NCI-H1694 treated with DMSO at 0.1 percent for 48 hours (cell line): ENCODE measurements at regions not wholly inside any gene's neighbourhood (a gene's known extent, or its start where the extent isn't known, plus 50 kb on each side); places are given as distances from the start of the nearest gene placed in this dataset.
A peak's percentile ranks its signal among the peaks of the same experiment; 100 is the strongest.
"Not testable (repeated sequence)": the region's sequence is repeated elsewhere in the genome, so short reads cannot be mapped to it uniquely, and the experiment has no call there.

ENCODE experiments used
- DNase-seq: peaks from one replicate; lab custom pipeline; 2025; lab: John Stamatoyannopoulos, UW

DNA sequence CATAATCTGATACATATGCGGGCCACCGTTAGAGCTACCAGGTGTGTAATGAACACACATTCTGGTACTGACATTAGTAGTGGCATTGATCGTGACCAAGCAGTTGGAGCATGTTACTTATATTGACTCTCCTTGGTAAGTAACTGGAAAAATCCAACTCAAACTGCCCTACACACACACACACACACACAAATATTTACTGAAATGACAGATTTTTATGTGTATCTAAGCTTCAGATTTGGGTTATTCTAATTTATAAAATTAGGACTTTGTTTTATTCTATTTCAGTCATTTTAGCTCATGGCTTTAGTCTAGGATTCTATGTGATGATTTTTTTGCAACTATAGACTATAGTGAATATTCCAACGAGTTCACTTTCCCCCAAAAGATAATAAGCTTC, 1280.2 kb upstream of the ACO1 start:
- DNase-seq = no peak

DNA sequence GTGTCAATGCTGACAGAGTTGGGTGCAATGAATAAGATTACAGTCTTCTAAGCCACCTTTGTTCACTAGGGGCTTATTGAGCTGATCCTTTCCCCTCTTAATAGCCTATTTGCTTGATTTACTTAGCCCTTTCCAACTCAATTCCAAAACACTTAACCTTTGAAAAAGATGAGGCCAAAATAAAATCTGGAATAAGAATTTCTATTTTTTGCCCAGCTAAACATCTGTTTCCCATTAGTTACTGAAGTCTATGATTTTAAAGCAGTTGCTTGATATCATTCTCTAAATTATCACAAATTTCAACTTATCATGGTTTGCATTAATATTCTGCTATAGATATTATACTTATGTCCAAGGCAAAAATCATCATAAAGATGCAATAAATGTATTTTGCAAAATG, 1272.0 kb upstream of the ACO1 start:
- DNase-seq = no peak

DNA sequence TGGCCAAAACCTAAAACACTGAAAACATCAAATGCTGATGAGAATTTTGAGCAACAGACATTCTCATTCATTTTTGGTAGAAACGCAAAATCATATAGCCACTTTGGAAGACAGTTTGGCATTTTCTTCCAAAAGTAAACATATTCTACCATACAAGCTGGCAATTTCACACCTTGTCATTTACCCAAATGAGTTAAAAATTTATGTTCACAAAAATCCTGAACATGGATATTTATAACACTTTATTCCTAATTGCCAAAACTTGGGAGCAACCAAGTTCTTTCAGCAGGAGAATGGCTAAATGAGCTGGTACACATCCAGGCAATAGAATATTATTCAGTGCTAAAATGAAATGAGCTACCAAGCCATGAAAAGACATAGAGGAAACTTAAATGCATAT, 1270.1 kb upstream of the ACO1 start:
- no peak for DNase-seq

DNA sequence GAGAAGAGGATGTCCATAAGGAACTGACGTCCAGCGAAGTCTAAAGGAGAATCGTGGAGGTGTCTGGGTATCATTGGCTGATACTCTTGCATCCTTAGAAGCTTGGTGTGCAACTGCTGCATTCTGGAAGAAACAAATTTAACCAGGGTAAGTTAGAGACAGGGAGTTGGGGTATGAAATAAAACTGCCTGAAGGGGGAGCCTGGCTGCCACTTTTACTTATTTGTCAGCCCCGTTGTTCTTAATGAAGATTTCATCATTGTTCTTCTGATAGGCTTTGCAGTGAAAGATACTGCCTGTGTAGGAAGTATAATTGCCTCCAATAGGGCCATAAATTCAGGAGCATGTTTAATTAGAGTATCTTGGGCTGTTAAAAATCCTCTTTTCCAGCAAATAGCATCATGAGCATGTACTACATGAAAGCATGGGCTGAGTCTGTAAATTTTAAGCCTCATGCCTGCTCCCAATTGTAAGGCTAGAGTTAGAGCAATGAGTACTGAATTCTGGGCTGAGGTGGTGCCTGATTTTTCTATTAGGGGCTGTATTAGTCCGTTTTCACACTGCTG, 1264.5 kb upstream of the ACO1 start:
- peak; percentile 53 for DNase-seq

DNA sequence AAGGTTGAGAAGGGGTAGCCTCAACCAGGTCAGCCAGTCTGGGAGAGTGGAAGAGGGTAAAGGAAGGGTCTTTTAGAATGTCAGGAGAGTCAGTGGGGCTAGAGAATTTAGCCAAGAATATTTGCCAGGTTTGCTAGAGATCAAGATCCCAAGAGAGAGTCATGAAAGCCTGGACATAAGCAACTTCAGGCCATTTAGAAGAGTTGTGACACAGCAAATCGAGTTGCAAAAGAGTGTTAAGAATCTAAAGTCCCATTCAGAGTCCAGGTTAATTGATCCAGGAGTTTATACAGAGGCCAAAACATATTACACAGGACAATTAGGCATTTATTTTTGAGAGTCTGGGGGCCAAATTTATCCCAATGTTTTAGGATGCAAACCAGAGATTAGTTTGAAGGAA, 1260.1 kb upstream of the ACO1 start:
- DNase-seq = no peak

DNA sequence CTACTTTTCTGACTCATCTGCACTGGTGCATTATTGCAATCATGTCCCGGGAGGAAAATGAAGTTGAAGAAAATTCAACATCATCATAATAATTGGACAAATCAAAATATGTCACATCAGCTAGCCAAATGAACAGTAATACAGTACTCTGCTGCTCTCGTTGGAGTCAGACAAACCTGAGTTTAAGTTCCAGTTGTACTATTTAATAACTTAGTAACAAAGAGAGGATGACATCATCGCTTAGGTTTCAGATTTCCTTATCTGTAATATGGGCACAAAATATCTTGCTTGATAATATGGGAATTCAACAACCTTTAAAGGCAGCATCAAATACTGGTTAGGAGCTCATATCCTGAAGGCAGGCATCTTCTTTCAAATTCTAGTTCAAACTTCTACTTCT, 1248.9 kb upstream of the ACO1 start:
- no peak for DNase-seq

DNA sequence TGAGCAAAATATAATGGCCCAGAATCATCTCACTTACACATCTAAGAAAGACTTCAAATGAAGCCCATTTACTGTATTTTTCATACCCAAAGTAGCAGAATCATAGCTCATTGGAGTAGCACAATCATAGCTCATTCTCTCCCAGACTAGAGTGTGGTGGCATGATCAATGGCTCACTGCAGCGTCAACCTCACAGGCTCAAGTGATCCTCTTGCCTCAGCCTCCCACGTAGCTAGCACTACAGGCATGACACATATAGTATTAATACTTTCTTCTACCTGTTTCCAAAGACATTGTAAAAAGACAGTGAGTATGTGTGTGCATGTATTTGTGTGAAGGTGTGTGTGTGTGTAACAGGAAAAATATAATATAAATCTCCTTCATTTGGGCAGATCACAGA, 1247.9 kb upstream of the ACO1 start:
- DNase-seq = no peak

DNA sequence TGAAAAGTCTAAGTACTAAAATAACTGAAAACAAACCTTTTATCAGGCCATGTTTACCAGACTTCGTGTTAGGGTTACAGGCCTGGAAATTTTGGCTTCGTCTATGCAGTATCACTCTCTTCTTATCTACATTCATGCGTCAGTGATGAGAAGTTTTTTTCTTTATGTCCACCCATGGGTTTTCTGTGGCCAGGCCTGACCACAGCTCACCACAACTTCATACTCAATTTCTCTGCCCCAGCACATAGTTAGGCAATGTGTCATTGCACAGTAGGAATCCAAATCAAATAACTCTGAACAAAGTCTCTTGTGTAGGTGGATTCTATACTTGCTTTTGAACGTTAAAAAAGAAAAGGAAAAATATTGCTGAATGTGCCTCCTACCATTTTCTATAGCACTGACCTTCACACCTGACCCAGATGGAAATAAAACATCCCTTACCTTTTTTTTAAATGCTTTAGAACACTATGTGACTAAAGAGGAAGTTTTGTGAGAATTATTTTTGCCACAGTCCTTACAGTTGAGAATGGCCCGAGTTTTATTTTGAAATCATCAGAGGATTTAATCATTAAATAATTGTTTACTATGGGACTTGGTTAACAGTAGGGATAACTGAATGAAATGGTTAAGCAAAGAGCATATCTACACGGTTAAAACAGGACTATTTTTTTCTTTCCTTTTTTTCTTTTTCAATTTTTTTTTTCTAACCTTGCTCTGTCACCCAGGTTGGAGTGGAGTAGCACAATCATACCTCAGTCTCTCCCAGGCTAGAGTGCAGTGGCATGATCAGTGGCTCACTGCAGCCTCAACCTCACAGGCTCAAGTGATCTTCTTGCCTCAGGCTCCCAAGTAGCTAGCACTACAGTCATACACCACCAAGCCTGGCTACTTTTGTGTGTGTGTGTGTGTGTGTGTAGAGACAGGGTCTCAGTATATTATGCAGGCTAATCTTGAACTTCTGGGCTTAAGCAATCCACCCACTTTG, 1247.0 kb upstream of the ACO1 start:
- DNase-seq = no peak

DNA sequence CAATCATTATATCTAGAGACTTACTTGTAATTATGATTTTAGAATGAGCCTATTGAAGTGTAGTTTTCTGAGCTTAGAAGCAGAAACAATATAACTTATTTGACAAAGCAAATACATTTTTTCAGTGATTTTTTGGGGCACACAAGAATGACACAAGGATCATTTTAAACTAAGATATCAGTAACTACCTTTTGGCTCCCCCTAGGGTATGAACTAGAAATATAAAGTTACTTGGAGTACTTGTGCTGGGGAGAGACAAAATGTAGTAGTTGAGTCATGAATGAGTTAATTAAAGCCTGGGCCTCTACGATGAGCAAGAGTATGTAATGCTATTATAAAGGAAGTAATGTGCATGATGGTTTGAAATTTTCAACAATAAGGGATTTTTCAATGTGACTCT, 1244.1 kb upstream of the ACO1 start:
- peak; percentile 18 for DNase-seq

DNA sequence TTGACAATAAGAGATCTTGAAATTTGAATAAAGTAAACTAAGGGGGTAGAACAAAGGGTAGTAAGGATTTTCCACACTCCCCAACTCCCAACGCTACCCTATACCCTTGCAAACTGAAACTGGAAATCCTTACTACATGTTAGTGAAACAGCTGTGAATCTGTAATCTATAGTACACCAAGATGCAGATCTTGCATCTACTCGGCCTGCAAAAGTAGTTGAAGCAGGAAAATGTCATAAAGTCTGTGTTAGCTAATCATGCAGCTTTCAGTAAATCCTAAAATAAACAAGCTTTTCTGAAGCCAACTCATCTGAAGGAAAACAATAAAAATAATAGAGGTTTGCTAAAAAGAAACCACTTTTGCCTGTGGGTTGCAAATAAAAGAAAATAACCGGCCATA, 1242.0 kb upstream of the ACO1 start:
- no peak for DNase-seq

DNA sequence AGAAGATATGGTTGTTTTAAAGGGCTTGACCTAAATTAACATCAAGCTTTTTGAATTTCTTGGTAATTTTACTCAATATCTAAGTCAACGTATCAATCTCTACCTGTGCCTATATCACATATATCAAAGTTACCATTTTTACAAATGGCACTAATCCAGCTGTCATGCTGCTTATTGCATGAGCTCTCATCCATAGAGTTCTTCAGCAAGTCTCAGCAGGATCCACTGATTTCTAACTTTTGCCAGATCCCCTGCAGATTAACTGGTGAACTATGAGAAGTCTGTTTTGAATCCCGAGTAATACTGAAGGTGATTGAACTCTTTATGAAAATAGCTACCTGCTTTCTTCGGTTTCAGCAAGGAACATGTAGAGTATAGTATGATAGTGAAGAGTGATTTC, 1239.8 kb upstream of the ACO1 start:
- no peak for DNase-seq

DNA sequence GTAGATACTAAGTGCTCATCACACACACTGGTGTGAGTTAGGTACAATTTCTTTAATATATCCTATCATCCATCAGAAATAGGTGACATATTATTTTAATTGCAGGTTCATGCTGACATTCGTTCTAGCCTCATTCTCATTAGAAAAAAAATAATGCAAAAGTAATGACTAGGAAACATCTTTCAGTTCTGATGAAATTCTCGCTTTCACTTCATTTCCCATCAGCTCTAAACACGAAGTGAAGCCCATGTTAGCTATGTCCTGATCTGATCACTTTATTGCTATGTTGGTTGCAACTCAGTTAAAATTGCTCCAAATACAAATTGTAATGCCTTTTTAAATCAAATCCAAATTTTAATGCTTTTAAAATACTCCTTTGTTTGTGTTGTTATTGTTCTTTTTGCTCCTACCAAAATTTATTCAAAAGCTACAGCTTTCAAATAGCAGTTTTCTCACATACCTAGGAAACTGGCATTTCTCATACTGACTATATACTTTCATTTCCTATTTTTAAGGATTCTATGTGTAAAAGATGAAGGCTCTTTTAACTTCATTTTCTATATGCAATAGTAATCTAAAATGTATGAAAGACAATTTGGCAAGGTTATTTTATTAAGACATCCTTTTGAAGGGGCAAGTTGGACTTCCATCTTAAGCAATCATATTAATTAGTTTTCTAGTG, 1237.8 kb upstream of the ACO1 start:
- DNase-seq = no peak

DNA sequence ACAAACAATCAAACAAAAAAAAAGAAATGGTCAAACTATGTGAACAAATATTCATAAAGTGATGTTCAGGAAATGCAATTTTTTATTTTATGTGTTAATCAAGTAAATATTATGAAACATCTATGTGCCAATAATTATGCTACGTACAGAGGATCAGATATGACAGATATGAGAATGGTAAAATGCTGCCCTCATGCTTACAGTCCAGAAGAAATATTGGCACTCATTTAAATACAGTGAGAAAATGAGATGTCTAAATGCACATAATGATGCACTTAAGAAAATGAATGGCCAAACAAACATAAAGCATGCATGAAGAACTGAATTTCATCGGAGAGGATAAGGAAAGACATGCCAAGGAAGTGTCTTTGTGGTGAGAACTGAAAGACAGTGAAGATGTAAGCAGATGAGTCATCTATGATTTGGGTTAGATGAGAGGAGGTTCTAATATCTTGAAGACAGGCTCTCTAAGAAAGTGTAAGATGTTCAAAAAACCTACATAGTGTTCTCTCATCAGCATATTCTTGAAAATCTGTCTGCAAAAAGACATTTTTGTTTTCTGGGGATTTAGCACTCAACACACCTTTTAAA, 1231.1 kb upstream of the ACO1 start:
- DNase-seq = no peak

DNA sequence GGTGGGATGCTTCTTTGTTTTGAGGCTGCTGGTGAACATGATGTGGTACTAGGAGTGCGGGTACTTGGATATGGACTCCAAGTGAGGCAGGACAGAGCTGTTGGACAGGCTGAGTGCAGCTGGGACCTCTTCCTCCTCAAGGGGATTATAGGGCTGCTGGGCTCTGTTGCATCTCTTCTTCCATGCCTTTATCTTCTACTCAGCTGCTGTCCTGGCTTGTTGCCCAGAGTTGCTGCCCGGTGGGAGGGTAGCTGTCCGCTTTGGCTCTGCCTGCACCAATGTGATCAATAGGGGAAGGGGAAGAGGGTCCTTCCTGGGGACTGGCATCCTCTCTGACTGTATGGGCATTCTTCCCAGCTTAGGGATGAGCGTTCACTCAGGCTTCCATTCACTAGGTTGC, 1217.9 kb upstream of the ACO1 start:
- DNase-seq = no peak

DNA sequence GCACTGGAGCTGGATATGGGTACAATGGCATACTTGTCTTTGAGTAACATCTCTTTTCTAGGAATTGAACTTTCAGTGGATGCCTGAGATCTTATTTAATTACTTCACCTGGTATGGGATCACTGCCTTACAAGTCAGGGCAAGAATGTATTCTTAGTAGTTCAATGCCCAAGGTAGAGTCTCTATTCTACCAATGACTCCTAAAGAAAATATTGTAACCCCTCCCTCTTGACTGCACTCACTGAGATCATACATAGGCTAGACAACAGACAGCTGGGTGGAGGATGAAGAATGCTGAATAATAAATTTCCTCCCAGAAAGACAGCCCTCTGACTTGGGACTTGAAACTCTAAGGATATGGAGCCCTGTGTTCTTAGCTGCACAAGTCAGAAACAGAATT, 1216.3 kb upstream of the ACO1 start:
- DNase-seq = no peak

DNA sequence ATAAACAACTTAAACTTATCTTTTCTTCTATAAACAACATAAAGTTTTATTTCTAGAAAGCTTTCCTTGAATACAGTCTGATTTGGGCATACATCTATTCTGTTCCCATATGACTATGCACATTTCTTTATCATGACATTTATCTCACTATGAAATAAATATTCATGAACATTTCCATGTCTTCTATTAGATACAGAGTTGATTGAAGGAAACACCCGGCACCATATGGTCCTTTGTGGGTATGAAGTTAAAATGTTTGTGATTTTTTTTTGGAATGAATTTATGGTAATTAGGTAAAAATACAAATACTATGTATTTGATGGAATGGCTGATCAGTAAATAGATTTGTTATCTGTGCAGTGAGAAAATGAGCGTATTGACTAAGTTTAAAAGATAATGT, 1209.8 kb upstream of the ACO1 start:
- no peak for DNase-seq

DNA sequence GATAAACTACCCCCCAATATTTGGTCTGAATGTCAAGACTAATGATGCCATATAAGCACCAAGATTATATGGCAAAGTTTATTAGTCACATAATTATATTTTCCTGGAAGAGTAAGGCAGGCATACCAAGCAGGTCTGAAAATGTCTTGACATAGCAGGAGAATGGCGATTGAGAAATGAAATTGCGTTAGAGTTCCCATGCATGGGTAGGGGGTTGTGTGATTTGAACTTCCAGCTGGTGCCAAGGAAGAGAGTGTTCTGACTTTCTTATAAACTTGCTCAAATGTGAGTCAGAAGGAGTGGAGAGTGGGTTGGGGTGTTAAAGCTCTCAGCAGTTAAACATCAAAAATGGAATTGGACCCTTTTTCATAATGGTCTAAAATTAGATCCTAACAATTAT, 1200.6 kb upstream of the ACO1 start:
- DNase-seq = no peak

DNA sequence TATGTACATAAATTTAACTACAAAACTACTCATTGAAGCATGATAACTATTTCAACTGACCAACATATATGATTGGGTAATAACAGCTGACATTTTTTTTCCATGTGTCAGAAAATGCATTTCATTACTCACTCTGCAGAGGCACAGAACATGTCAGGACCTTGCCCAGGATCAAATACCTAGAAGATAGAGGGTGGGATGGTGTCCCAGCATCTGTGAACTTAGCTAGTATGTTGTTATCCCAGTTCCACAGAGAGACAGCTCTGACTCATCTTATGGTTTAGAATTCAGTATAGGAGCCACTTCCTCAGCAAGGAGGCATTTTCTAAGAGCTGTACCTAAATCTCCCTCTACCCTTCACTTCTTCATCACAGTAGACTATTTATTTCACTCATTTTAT, 1198.6 kb upstream of the ACO1 start:
- DNase-seq = no peak

DNA sequence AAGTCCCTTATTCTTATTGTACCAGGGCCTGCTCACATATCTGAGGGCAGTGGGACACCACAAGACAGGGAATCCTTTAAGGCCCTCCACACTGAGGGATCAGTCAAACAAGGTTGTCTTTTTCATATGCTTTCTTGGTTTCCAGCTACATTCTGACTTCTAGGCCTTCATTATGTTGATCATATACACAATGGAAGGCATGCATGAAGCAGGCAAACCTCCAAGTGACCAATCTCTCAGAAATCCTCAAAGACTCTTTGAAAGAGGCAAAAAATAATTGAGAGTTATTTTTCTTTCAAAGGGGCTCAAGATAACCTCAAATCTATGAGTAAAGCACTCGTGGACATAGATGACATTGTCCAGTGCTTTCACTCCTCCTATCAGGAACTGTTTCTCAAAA, 1195.9 kb upstream of the ACO1 start:
- DNase-seq = no peak

DNA sequence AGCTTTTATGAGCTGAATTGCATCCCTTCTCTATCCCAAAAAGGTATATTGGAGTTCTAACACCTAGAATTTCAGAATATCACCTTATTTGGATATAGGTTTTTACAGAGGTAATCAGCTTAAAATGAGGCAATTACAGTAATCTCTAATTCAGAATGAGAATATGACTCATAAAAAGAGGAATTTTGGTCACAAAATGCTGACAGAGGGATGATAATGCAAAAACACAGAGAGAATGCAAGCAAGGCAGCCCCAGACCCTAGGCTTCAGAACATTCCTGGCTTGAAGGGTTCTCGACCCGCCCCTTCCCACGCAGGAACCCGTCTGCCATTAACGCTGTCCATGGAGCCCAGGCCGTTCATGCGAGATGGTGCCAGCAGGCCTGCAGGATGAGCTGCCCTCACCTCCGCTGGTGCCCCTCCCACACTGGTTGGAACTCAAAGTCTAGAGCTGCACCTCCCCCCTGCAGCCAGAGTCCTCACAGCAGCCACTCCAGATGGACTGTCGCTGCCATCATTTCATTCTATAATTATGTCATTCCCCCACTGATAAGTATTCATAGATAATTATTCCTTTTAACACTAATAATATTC, 1173.4 kb upstream of the ACO1 start:
- DNase-seq = no peak

DNA sequence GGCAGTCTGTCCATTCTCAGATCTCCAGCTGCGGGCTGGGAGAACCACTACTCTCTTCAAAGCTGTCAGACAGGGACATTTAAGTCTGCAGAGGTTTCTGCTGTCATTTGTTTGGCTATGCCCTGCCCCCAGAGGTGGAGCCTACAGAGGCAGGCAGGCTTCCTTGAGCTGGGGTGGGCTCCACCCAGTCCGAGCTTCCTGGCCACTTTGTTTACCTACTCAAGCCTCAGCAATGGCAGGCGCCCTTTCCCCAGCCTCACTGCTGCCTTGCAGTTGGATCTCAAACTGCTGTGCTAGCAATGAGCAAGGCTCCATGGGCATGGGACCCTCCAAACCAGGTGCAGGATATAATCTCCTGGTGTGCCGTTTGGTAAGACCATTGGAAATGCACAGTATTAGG, 1154.5 kb upstream of the ACO1 start:
- not testable (repeated sequence) for DNase-seq

DNA sequence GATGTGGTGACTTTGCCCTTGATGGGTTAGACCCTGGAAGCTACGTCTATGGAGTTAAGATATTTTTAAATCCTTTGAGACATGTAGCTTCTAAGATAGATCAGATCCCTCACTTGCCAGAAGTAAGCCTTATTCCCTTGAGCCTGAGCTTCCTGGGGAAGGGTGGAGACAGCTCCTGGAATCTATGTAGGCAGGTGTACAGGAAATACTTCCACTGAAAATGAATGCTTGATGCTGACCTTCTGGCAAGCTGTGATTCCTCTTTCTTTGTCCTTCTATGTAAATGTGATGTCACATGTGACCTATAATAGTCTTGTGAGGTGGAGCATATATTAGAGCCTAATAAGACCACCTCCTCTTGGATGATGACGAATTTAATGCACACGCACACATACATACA, 1152.0 kb upstream of the ACO1 start:
- DNase-seq = no peak
